Ovary (tissue), 3 donors: ENCODE measurements at regions not wholly inside any gene's neighbourhood (a gene's known extent, or its start where the extent isn't known, plus 50 kb on each side); places are given as distances from the start of the nearest gene placed in this dataset.

Source experiments
- POLR2A ChIP-seq: fragments of 450-650 bp; IDR thresholded peaks from one replicate; pipeline ENCODE4 v1.6.1; 2017; ENCODE audit warnings: antibody characterized with exemption, mild to moderate bottlenecking, moderate library complexity
- TF ChIP-seq, protein P1 (sequence below), 3 donors: fragments of 450-650 bp in 2 of 3; fragments of 200-600 bp in 1 of 3; IDR thresholded peaks; one replicate each; pipeline versions ENCODE4 v1.5.1 to v1.8.0; 2016 to 2022; ENCODE audit warnings: antibody characterized with exemption in 3 of 3, mild to moderate bottlenecking in 1 of 3
- donor health status: DM: no; HTN: no; CAD: no.

DNA sequence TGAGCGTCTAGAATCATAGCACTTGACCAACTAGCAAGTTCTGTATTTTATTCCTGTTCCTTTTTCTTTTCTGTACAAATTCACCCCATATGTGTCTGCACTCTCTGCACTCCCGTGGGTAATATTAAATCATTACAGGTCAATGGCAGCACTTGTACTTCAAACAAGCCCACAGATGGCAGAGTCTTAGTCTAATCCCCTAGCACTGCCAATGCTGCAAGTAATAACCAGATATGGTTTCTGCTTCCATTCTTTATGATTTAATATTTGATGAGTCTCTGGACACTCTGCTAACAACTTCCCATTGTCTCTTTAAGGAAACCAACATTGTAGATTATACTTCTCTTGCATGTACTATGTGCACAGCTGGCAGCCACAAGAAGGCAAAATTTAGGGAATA, 343.8 kb upstream of the CHD1 start:
- no peak for TF ChIP-seq POLR2A
- TF ChIP-seq, protein P1, sequence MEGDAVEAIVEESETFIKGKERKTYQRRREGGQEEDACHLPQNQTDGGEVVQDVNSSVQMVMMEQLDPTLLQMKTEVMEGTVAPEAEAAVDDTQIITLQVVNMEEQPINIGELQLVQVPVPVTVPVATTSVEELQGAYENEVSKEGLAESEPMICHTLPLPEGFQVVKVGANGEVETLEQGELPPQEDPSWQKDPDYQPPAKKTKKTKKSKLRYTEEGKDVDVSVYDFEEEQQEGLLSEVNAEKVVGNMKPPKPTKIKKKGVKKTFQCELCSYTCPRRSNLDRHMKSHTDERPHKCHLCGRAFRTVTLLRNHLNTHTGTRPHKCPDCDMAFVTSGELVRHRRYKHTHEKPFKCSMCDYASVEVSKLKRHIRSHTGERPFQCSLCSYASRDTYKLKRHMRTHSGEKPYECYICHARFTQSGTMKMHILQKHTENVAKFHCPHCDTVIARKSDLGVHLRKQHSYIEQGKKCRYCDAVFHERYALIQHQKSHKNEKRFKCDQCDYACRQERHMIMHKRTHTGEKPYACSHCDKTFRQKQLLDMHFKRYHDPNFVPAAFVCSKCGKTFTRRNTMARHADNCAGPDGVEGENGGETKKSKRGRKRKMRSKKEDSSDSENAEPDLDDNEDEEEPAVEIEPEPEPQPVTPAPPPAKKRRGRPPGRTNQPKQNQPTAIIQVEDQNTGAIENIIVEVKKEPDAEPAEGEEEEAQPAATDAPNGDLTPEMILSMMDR (IDR thresholded peaks at IDR 0.05): no peak
